Fibroblast of skin of abdomen (primary cell): ENCODE measurements at regions not wholly inside any gene's neighbourhood (a gene's known extent, or its start where the extent isn't known, plus 50 kb on each side); places are given as distances from the start of the nearest gene placed in this dataset.

Experiments
- DNase-seq: peaks from one replicate; pipeline ENCODE4 v3.0.0-alpha.2; 2013

GRCh38 chrX:22665818-22666217 lies 333.9 kb upstream of the DDX53 start:
- DNase-seq = no peak

- no peak for DNase-seq
These were observed 333.3 kb upstream of the DDX53 start for GRCh38 chrX:22666441-22666840.

GRCh38 chrX:22674932-22675331 lies 324.8 kb upstream of the DDX53 start:
- no peak for DNase-seq

- peak; percentile 73 for DNase-seq
These were observed 313.6 kb upstream of the DDX53 start for GRCh38 chrX:22686138-22686541.

GRCh38 chrX:22689290-22689689 lies 310.5 kb upstream of the DDX53 start:
- peak; percentile 57 for DNase-seq

GRCh38 chrX:22690116-22690515 lies 309.6 kb upstream of the DDX53 start:
- DNase-seq = peak; percentile 50

- DNase-seq = no peak
These were observed 307.7 kb upstream of the DDX53 start for GRCh38 chrX:22691966-22692565.

- DNase-seq = no peak
These were observed 301.6 kb upstream of the DDX53 start for GRCh38 chrX:22698151-22698550.

GRCh38 chrX:22699581-22700091 lies 300.1 kb upstream of the DDX53 start:
- DNase-seq = peak; percentile 42

- DNase-seq = no peak
These were observed 286.8 kb upstream of the DDX53 start for GRCh38 chrX:22712942-22713341.

GRCh38 chrX:22730542-22730941 lies 269.2 kb upstream of the DDX53 start:
- DNase-seq = no peak

GRCh38 chrX:22737541-22737940 lies 262.2 kb upstream of the DDX53 start:
- DNase-seq = peak; percentile 61

- DNase-seq = peak; percentile 70
These were observed 260.5 kb upstream of the DDX53 start for GRCh38 chrX:22739276-22739675.

- DNase-seq = no peak
These were observed 258.9 kb upstream of the DDX53 start for GRCh38 chrX:22740836-22741235.

GRCh38 chrX:22742174-22742573 lies 257.6 kb upstream of the DDX53 start:
- DNase-seq = peak; percentile 86

GRCh38 chrX:22746081-22746480 lies 253.7 kb upstream of the DDX53 start:
- DNase-seq = peak; percentile 5

GRCh38 chrX:22748093-22748999 lies 251.4 kb upstream of the DDX53 start:
- peak; percentile 25 for DNase-seq

GRCh38 chrX:22758807-22759481 lies 240.8 kb upstream of the DDX53 start:
- no peak for DNase-seq

- DNase-seq = no peak
These were observed 239.2 kb upstream of the DDX53 start for GRCh38 chrX:22760513-22761057.

- no peak for DNase-seq
These were observed 211.5 kb upstream of the DDX53 start for GRCh38 chrX:22788221-22788620.

GRCh38 chrX:22795671-22796070 lies 204.1 kb upstream of the DDX53 start:
- DNase-seq = peak; percentile 0

- peak; percentile 87 for DNase-seq
These were observed 199.4 kb upstream of the DDX53 start for GRCh38 chrX:22800360-22800759.

GRCh38 chrX:22800806-22801205 lies 199.0 kb upstream of the DDX53 start:
- DNase-seq = peak; percentile 2
